Epithelial cell of esophagus (primary cell): ENCODE measurements at regions not wholly inside any gene's neighbourhood (a gene's known extent, or its start where the extent isn't known, plus 50 kb on each side); places are given as distances from the start of the nearest gene placed in this dataset.
"Not testable (repeated sequence)": the region's sequence is repeated elsewhere in the genome, so short reads cannot be mapped to it uniquely, and the experiment has no call there.

Source experiments
- DNase-seq: peaks from one replicate; pipeline ENCODE4 v3.0.0; 2010; ENCODE audit warnings: low read depth
- H3K4me3 ChIP-seq: 2 replicates; pipeline ENCODE4 v1.5.1; 2011; ENCODE audit warnings: mild to moderate bottlenecking, low read length, control low read depth
- CTCF ChIP-seq: IDR thresholded peaks from 2 replicates; pipeline ENCODE4 v1.5.1; 2011; ENCODE audit warnings: low read depth, mild to moderate bottlenecking, low read length, control low read depth, inconsistent platforms; ENCODE audit not compliant: insufficient read depth; ENCODE audit errors: missing control alignments

GRCh38 chr19:34082289-34083077 is 89.8 kb upstream of the LSM14A start:
- TF ChIP-seq CTCF: no peak
- DNase-seq: no peak
- no peak overlapping the region for H3K4me3 ChIP-seq

- H3K4me3 ChIP-seq: no peak overlapping the region
- TF ChIP-seq CTCF: no peak
- no peak for DNase-seq
Measured at GRCh38 chr19:34084396-34085145, 87.7 kb upstream of the LSM14A start.

GRCh38 chr19:34085336-34085735 is 87.0 kb upstream of the LSM14A start:
- no peak for DNase-seq
- no peak overlapping the region for H3K4me3 ChIP-seq
- TF ChIP-seq CTCF: no peak

GRCh38 chr19:34088292-34088691 is 84.0 kb upstream of the LSM14A start:
- no peak for TF ChIP-seq CTCF
- DNase-seq: no peak
- no peak overlapping the region for H3K4me3 ChIP-seq

- TF ChIP-seq CTCF: no peak
- no peak overlapping the region for H3K4me3 ChIP-seq
- no peak for DNase-seq
Measured at GRCh38 chr19:34089566-34089965, 82.7 kb upstream of the LSM14A start.

GRCh38 chr19:34094960-34095359 is 77.3 kb upstream of the LSM14A start:
- no peak overlapping the region for H3K4me3 ChIP-seq
- no peak for TF ChIP-seq CTCF
- no peak for DNase-seq

GRCh38 chr19:34095411-34095810 is 76.9 kb upstream of the LSM14A start:
- not testable (repeated sequence) for H3K4me3 ChIP-seq, DNase-seq
